PC-9 (cell line): ENCODE measurements at regions not wholly inside any gene's neighbourhood (a gene's known extent, or its start where the extent isn't known, plus 50 kb on each side); places are given as distances from the start of the nearest gene placed in this dataset.

Experiments
- BruUV-seq: library from RNA; stranded (reverse); fragments of 400-500 nt; replicated peaks from 2 replicates; lab custom pipeline; 2021; lab: Mats Ljungman, UMichigan
- CTCF ChIA-PET: fragments of 300-600 bp; sonication (Branson Sonifier 250); formaldehyde crosslinking; loops from one replicate; lab custom pipeline; 2022; ENCODE audit warnings: antibody characterized with exemption; lab: Charles Lee
- POLR2A ChIA-PET: fragments of 300-600 bp; sonication (Branson Sonifier 250); formaldehyde crosslinking; loops from one replicate; lab custom pipeline; 2022; ENCODE audit warnings: antibody characterized with exemption; ENCODE audit not compliant: unreplicated experiment; lab: Charles Lee
- DNase-seq, 2 experiments: peaks; one replicate each; pipeline versions ENCODE4 v3.0.0 to v3.0.0-alpha.2; 2015 to 2022; ENCODE audit warnings: mixed read lengths in 1 of 2
- H2AFZ ChIP-seq: fragments of 200-600 bp; sonication (generic); 2 replicates; pipeline ENCODE4 v1.8.1; 2017; ENCODE audit warnings: antibody characterized with exemption
- H3F3A ChIP-seq: fragments of 200-600 bp; sonication (generic); 2 replicates; pipeline ENCODE4 v1.8.1; 2017; ENCODE audit warnings: antibody characterized with exemption, mild to moderate bottlenecking, low read depth; ENCODE audit not compliant: insufficient read depth
- H3K27ac ChIP-seq: fragments of 200-600 bp; sonication (generic); 2 replicates; pipeline ENCODE4 v1.6.1; 2016; ENCODE audit warnings: mixed run types
- H3K27me3 ChIP-seq: fragments of 200-600 bp; sonication (generic); 2 replicates; pipeline ENCODE4 v1.6.1; 2016; ENCODE audit warnings: low read depth, mixed run types; ENCODE audit not compliant: insufficient read depth
- H3K36me3 ChIP-seq: fragments of 200-600 bp; sonication (generic); 2 replicates; pipeline ENCODE4 v1.6.1; 2016; ENCODE audit warnings: low read depth, mixed run types
- H3K4me1 ChIP-seq: fragments of 200-600 bp; sonication (generic); replicated peaks from 2 replicates; pipeline ENCODE4 v1.6.1; 2016; ENCODE audit warnings: mixed run types; ENCODE audit not compliant: insufficient read depth
- H3K4me2 ChIP-seq: fragments of 200-600 bp; sonication (generic); 2 replicates; pipeline ENCODE4 v1.6.1; 2017; ENCODE audit warnings: mixed run types
- H3K4me3 ChIP-seq: fragments of 200-600 bp; sonication (generic); 2 replicates; pipeline ENCODE4 v1.6.1; 2016; ENCODE audit warnings: mixed run types
- H3K79me2 ChIP-seq: fragments of 200-600 bp; sonication (generic); 2 replicates; pipeline ENCODE4 v1.6.1; 2017; ENCODE audit warnings: low read depth, mixed run types
- H3K9me2 ChIP-seq: fragments of 200-600 bp; sonication (generic); 2 replicates; pipeline ENCODE4 v1.8.1; 2017; ENCODE audit warnings: mild to moderate bottlenecking; ENCODE audit not compliant: insufficient read depth
- H3K9me3 ChIP-seq: fragments of 200-600 bp; sonication (generic); 2 replicates; pipeline ENCODE4 v1.8.1; 2016; ENCODE audit warnings: low read depth; ENCODE audit not compliant: insufficient read depth
- H4K20me1 ChIP-seq: fragments of 200-600 bp; sonication (generic); 2 replicates; pipeline ENCODE4 v1.8.1; 2017; ENCODE audit not compliant: insufficient read depth
- EZH2 ChIP-seq: fragments of 200-600 bp; sonication (generic); IDR thresholded peaks from 2 replicates; pipeline ENCODE4 v1.8.0; 2017; ENCODE audit warnings: antibody characterized with exemption, low read depth
- intact Hi-C: fragments of 100-400 bp; cut with micrococcal nuclease; formaldehyde crosslinking; loops from one replicate; pipeline ENCODE4 v1.10.0; 2022; ENCODE audit not compliant: unreplicated experiment
- TF ChIP-seq, protein P1 (sequence below): fragments of 200-600 bp; sonication (generic); conservative IDR thresholded peaks from 2 replicates; pipeline ENCODE4 v1.6.1; 2017; ENCODE audit warnings: mixed run types, antibody characterized with exemption, mild to moderate bottlenecking, moderate library complexity

DNA sequence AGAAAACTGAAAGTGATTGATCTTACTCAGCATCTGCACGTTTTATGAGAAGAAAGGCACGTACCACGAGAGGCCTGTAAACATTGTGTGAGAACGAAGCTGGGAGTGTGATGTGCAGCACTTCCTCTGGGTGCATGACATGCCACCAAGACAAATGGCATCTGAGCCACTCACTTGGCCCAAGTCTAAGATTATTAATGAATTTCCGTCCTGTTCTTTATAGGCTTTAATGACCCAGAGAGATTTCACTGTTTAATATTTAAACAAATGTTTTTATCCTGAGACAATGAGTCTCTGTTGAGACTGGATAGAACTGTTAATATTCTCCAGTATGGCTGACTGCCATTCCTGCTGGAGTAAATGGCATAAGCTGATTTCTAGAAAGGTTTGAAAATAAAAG, 172.6 kb upstream of the PHACTR1 start:
- Histone ChIP-seq H3K27me3 (no peaks in the 10 kb centered on the region), H3F3A (peaks cover 10% of the 10 kb centered on the region), H4K20me1 (no peaks in the 10 kb centered on the region), H3K36me3 (no peaks in the 10 kb centered on the region), H3K9me2 (no peaks in the 10 kb centered on the region), H3K4me3 (no peak overlapping the region), H3K9me3 (no peaks in the 10 kb centered on the region), H3K79me2 (no peaks in the 10 kb centered on the region), H2AFZ (no peak overlapping the region), H3K27ac (no peak overlapping the region), H3K4me1 (peaks cover 16% of the 10 kb centered on the region), H3K4me2 (no peak overlapping the region)
- CTCF ChIA-PET: no interaction called here
- BruUV-seq: no TSS peak
- no peak for TF ChIP-seq EZH2
- TF ChIP-seq, protein P1, sequence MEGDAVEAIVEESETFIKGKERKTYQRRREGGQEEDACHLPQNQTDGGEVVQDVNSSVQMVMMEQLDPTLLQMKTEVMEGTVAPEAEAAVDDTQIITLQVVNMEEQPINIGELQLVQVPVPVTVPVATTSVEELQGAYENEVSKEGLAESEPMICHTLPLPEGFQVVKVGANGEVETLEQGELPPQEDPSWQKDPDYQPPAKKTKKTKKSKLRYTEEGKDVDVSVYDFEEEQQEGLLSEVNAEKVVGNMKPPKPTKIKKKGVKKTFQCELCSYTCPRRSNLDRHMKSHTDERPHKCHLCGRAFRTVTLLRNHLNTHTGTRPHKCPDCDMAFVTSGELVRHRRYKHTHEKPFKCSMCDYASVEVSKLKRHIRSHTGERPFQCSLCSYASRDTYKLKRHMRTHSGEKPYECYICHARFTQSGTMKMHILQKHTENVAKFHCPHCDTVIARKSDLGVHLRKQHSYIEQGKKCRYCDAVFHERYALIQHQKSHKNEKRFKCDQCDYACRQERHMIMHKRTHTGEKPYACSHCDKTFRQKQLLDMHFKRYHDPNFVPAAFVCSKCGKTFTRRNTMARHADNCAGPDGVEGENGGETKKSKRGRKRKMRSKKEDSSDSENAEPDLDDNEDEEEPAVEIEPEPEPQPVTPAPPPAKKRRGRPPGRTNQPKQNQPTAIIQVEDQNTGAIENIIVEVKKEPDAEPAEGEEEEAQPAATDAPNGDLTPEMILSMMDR: no peak
- no peak for DNase-seq
- POLR2A ChIA-PET: no interaction called here
- intact Hi-C loops: no loop called here

DNA sequence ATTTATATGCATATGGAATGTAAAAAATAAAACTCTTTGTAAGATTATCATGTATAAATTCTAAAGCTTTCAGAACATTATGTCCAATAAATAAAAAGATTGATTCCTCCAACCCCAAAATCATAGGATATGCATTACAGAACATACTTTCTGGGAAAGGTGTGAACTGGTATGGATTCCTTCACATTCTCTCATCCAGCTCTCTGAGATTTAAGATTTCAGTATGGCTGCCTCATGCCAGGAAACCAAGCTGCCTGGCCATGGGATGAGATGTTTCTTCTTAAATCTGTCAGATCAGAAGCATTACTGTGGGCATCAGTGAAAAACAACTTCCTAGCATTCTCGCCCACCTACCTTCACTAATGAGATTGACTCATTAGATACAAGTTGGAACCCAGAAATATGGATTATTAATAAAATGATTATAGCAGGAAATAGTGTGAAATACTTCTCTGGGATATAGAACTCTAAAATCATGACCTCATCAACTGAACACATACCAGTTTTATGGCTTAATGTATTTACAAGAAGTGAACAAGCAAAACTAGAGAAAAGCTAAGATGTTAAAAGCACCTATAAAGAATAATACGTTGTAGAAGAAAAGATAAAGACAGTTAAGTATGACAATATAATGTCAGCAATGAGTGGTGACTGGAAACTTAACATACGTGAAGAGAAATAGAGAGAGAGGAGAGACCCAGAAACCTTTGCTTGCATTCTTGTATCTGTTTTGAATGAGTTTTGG, 171.6 kb upstream of the PHACTR1 start:
- Histone ChIP-seq H3K4me2 (peak overlapping the region; percentile 3; the same call in 1 of the 2 replicates), H3K9me3 (no peaks in the 10 kb centered on the region), H3K27ac (peak overlapping the region; percentile 0; the same call in 1 of the 2 replicates), H3K36me3 (no peaks in the 10 kb centered on the region), H3K9me2 (no peaks in the 10 kb centered on the region), H3K27me3 (no peaks in the 10 kb centered on the region), H3F3A (peaks cover 10% of the 10 kb centered on the region), H3K4me1 (peaks cover 16% of the 10 kb centered on the region), H4K20me1 (no peaks in the 10 kb centered on the region), H3K79me2 (no peaks in the 10 kb centered on the region), H3K4me3 (no peak overlapping the region), H2AFZ (no peak overlapping the region)
- intact Hi-C loops: loop anchor here (5.0 kb wide), 1 partner anchor 47 kb away; no protein-coding TSS in a partner anchor
- CTCF ChIA-PET: no interaction called here
- TF ChIP-seq, protein P1: no peak
- no peak for TF ChIP-seq EZH2
- no peak for DNase-seq
- POLR2A ChIA-PET: no interaction called here
- no TSS peak for BruUV-seq

DNA sequence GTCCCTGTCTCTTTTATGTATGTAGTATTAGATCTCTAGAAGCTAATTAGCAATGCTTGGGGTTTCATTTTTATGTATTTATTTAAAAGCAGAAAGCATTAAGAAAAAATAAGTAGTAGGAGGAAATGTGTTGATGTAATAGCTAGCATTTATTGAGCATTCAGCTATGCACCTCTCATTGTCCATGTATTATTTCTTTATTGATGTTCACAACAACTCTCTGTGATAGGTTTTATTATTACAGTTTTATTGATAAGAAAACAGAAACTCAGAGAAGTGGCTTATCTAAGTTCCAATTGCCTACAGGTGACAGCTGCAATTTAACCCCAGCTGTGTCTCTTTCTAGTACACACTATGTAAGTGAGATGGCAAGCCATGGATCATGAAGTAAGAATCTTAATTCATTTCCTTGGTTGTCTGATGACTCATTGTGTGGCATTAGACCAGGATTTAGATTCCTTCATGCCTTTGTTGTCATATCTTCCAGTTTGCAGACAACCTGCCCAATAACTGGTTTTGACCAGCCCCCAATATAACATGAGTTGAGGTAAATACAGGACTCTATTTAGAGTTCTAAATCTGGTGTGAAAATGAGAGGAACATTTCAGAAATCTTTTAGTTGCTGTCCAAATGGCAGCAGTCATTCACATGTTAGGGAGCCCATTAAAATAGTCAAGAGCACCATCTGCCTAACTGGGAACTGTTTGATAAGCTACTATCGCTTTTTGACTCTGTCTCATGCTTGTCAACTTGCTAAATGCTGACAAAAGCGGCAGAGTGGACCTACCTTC, 170.8 kb upstream of the PHACTR1 start:
- TF ChIP-seq EZH2: no peak
- H3K4me3 ChIP-seq: no peak overlapping the region
- no peaks in the 10 kb centered on the region for H3K9me3 ChIP-seq
- H3K4me1 ChIP-seq: peaks cover 16% of the 10 kb centered on the region
- H3K9me2 ChIP-seq: no peaks in the 10 kb centered on the region
- no peaks in the 10 kb centered on the region for H3K36me3 ChIP-seq
- DNase-seq: peak; percentile 11 to 92
- peak overlapping the region; percentile 3 for H3K4me2 ChIP-seq
- no peak overlapping the region for H2AFZ ChIP-seq
- no TSS peak for BruUV-seq
- H4K20me1 ChIP-seq: no peaks in the 10 kb centered on the region
- POLR2A ChIA-PET: interaction anchor here (0.6 kb wide), 2 partner anchors 91 to 142 kb away, joined by 4 read pairs; no protein-coding TSS in a partner anchor
- no peaks in the 10 kb centered on the region for H3K27me3 ChIP-seq
- intact Hi-C loops: loop anchor here (5.0 kb wide), 1 partner anchor 46 kb away; no protein-coding TSS in a partner anchor
- CTCF ChIA-PET: no interaction called here
- peaks cover 10% of the 10 kb centered on the region for H3F3A ChIP-seq
- peak overlapping the region; percentile 0; the same call in 1 of the 2 replicates for H3K27ac ChIP-seq
- H3K79me2 ChIP-seq: no peaks in the 10 kb centered on the region
